Fibroblast of lung (primary cell): ENCODE measurements at regions not wholly inside any gene's neighbourhood (a gene's known extent, or its start where the extent isn't known, plus 50 kb on each side); places are given as distances from the start of the nearest gene placed in this dataset.

ENCODE experiments used
- DNase-seq, 2 donors: peaks; one replicate each; pipeline versions ENCODE4 v3.0.0 to v3.0.0-alpha.2; 2010; ENCODE audit warnings: low read depth in 2 of 2
- H2AFZ ChIP-seq: 2 replicates; pipeline ENCODE4 v1.5.1; 2012; ENCODE audit warnings: low read length, control low read depth, inconsistent platforms
- H3K27ac ChIP-seq: 2 replicates; pipeline ENCODE4 v1.5.1; 2011; ENCODE audit warnings: low read length, control low read depth; ENCODE audit not compliant: insufficient read depth
- H3K27me3 ChIP-seq: 2 replicates; pipeline ENCODE4 v1.5.1; 2011; ENCODE audit warnings: mild to moderate bottlenecking, low read length; ENCODE audit not compliant: control insufficient read depth, insufficient read depth
- H3K36me3 ChIP-seq: 2 replicates; pipeline ENCODE4 v1.5.1; 2011; ENCODE audit warnings: low read length; ENCODE audit not compliant: control insufficient read depth, insufficient read depth
- H3K4me1 ChIP-seq: 2 replicates; pipeline ENCODE4 v1.5.1; 2011; ENCODE audit warnings: low read length; ENCODE audit not compliant: control insufficient read depth, insufficient read depth; ENCODE audit errors: extremely low read depth
- H3K4me2 ChIP-seq: 2 replicates; pipeline ENCODE4 v1.5.1; 2011; ENCODE audit warnings: low read length, control low read depth; ENCODE audit not compliant: insufficient read depth; ENCODE audit errors: extremely low read depth
- H3K4me3 ChIP-seq, 4 experiments: fragments of 200-600 bp in 1 of 4; sonication (generic) in 1 of 4; replicated peaks in 1 of 4; 2 replicates each; pipeline ENCODE4 v1.5.1; 2011 to 2016; ENCODE audit warnings: low read length in 4 of 4, low read depth in 3 of 4, mild to moderate bottlenecking in 3 of 4, control low read depth in 2 of 4, inconsistent platforms in 1 of 4, mixed read lengths in 1 of 4; ENCODE audit not compliant: insufficient read depth in 1 of 4; ENCODE audit errors: control extremely low read depth in 1 of 4
- H3K79me2 ChIP-seq: 2 replicates; pipeline ENCODE4 v1.5.1; 2012; ENCODE audit warnings: mild to moderate bottlenecking, low read length, inconsistent platforms; ENCODE audit not compliant: control insufficient read depth, insufficient read depth
- H3K9ac ChIP-seq: 2 replicates; pipeline ENCODE4 v1.5.1; 2011; ENCODE audit warnings: mild to moderate bottlenecking, low read length, control low read depth; ENCODE audit not compliant: insufficient read depth
- H3K9me3 ChIP-seq: 2 replicates; pipeline ENCODE4 v1.5.1; 2012; ENCODE audit warnings: low read depth, low read length; ENCODE audit not compliant: control insufficient read depth, insufficient read depth
- H4K20me1 ChIP-seq: 2 replicates; pipeline ENCODE4 v1.5.1; 2011; ENCODE audit warnings: low read length; ENCODE audit not compliant: control insufficient read depth, insufficient read depth; ENCODE audit errors: extremely low read depth
- CTCF ChIP-seq, 2 donors: IDR thresholded peaks in 1 of 2; conservative IDR thresholded peaks in 1 of 2; 1 replicate in 1 of 2; 2 replicates in 1 of 2; pipeline ENCODE4 v1.5.1; 2011 to 2012; ENCODE audit warnings: low read length in 2 of 2, control low read depth in 1 of 2, inconsistent platforms in 1 of 2, low read depth in 1 of 2, mild to moderate bottlenecking in 1 of 2
- EZH2 ChIP-seq: IDR thresholded peaks from 2 replicates; pipeline ENCODE4 v1.5.1; 2012; ENCODE audit warnings: low read length, control low read depth, mild to moderate bottlenecking; ENCODE audit errors: missing control alignments

GRCh38 chr6:132084811-132085509, 133.8 kb upstream of the CCN2 start:
- Histone ChIP-seq H3K27ac (peak overlapping the region; percentile 93), H2AFZ (no peak overlapping the region), H4K20me1 (no peaks in the 10 kb centered on the region), H3K79me2 (no peaks in the 10 kb centered on the region), H3K4me1 (peaks cover 13% of the 10 kb centered on the region), H3K9me3 (no peaks in the 10 kb centered on the region), H3K4me2 (peak overlapping the region; percentile 39), H3K4me3 (no peak overlapping the region), H3K36me3 (no peaks in the 10 kb centered on the region), H3K9ac (peak overlapping the region; percentile 55), H3K27me3 (no peaks in the 10 kb centered on the region)
- DNase-seq, result peak; percentile 85 to 99
- TF ChIP-seq EZH2 (no peak), CTCF (conservative IDR thresholded peaks at IDR 0.05 in 1 of 2, IDR thresholded peaks at IDR 0.05 in 1 of 2; ENCODE audit: low read depth in 1 of 2, low read length in 2 of 2) (no peak)

- no peak overlapping the region for H3K27ac ChIP-seq
- DNase-seq, result peak in 1 of 2 donors; percentile 8
Observed at GRCh38 chr6:132082421-132082820, 131.2 kb upstream of the CCN2 start.

GRCh38 chr6:132081338-132081737, 130.2 kb upstream of the CCN2 start:
- Histone ChIP-seq H3K9ac (no peak overlapping the region), H3K79me2 (no peaks in the 10 kb centered on the region), H3K27me3 (no peaks in the 10 kb centered on the region), H2AFZ (peak overlapping the region; percentile 53), H4K20me1 (no peaks in the 10 kb centered on the region), H3K36me3 (no peaks in the 10 kb centered on the region), H3K4me2 (no peak overlapping the region), H3K4me3 (no peak overlapping the region), H3K9me3 (no peaks in the 10 kb centered on the region), H3K4me1 (peaks cover 9% of the 10 kb centered on the region), H3K27ac (no peak overlapping the region)
- no peak for TF ChIP-seq EZH2
- TF ChIP-seq CTCF (conservative IDR thresholded peaks at IDR 0.05 in 1 of 2, IDR thresholded peaks at IDR 0.05 in 1 of 2; ENCODE audit: low read depth in 1 of 2, low read length in 2 of 2), result no peak
- no peak for DNase-seq

More at GRCh38 chr6:132082421-132082820, 131.2 kb upstream of the CCN2 start:
- no peak overlapping the region for H3K4me3 ChIP-seq
- no peak overlapping the region for H3K4me2 ChIP-seq
- H3K9me3 ChIP-seq, result no peaks in the 10 kb centered on the region
- TF ChIP-seq EZH2, result no peak
- TF ChIP-seq CTCF (conservative IDR thresholded peaks at IDR 0.05 in 1 of 2, IDR thresholded peaks at IDR 0.05 in 1 of 2; ENCODE audit: low read depth in 1 of 2, low read length in 2 of 2), result no peak
- no peaks in the 10 kb centered on the region for H3K27me3 ChIP-seq
- no peaks in the 10 kb centered on the region for H4K20me1 ChIP-seq
- H3K9ac ChIP-seq, result no peak overlapping the region
- peaks cover 11% of the 10 kb centered on the region for H3K4me1 ChIP-seq
- no peaks in the 10 kb centered on the region for H3K36me3 ChIP-seq
- H3K79me2 ChIP-seq, result no peaks in the 10 kb centered on the region
- H2AFZ ChIP-seq, result no peak overlapping the region
